ENCODE measurements at regions not wholly inside any gene's neighbourhood (a gene's known extent, or its start where the extent isn't known, plus 50 kb on each side); places are given as distances from the start of the nearest gene placed in this dataset.

GRCh38 chr7:69428089-69428488, 170.2 kb upstream of the AUTS2 start:
- Histone ChIP-seq H2BK12ac (ENCODE audit: low read length in 2 of 2) (no peak overlapping the region), H2BK15ac (ENCODE audit: low read depth, poor library complexity, severe bottlenecking) (no peak overlapping the region), H3K4me3 (ENCODE audit: insufficient read depth in 1 of 2, low read depth in 1 of 2, low read length in 2 of 2) (no peak overlapping the region), H4K8ac (ENCODE audit: low read length) (no peak overlapping the region), H3K27ac (ENCODE audit: low read length, poor library complexity, severe bottlenecking) (no peak overlapping the region), H3K9ac (ENCODE audit: low read length) (no peak overlapping the region), H3K36me3 (ENCODE audit: control insufficient read depth in 1 of 2, insufficient read depth in 2 of 2, low read depth in 1 of 2, low read length in 2 of 2) (no peaks in the 10 kb centered on the region), H2AK5ac (ENCODE audit: low read length, severe bottlenecking) (no peak overlapping the region), H2AFZ (ENCODE audit: low read depth, low read length) (no peak overlapping the region), H4K91ac (ENCODE audit: low read length) (no peak overlapping the region), H3K9me3 (ENCODE audit: control insufficient read depth, low read length) (no peaks in the 10 kb centered on the region), H3K14ac (ENCODE audit: low read length in 2 of 2) (no peak overlapping the region), H3K18ac (ENCODE audit: low read depth in 1 of 2, low read length in 2 of 2) (no peak overlapping the region), H3K23ac (ENCODE audit: low read length in 2 of 2) (no peak overlapping the region), H3K4ac (ENCODE audit: low read depth in 1 of 2, low read length in 2 of 2) (no peak overlapping the region), H3K4me2 (ENCODE audit: low read length, poor library complexity, severe bottlenecking) (no peak overlapping the region), H2BK5ac (ENCODE audit: low read depth, low read length, poor library complexity, severe bottlenecking) (no peak overlapping the region), H3K79me1 (replicated peaks; ENCODE audit: low read length, poor library complexity, severe bottlenecking) (no peaks in the 10 kb centered on the region), H2BK120ac (ENCODE audit: low read depth, low read length) (no peak overlapping the region), H3K27me3 (ENCODE audit: control insufficient read depth in 1 of 2, insufficient read depth in 1 of 2, low read length in 2 of 2) (peaks cover 0 to 28% of the 10 kb centered on the region in 2 experiments), H3K4me1 (ENCODE audit: control insufficient read depth, insufficient read depth, low read depth, low read length) (no peaks in the 10 kb centered on the region)
- WGBS = 80% methylated on average over 1 of the region's 4 CpGs
- DNase-seq = no peak

DNA sequence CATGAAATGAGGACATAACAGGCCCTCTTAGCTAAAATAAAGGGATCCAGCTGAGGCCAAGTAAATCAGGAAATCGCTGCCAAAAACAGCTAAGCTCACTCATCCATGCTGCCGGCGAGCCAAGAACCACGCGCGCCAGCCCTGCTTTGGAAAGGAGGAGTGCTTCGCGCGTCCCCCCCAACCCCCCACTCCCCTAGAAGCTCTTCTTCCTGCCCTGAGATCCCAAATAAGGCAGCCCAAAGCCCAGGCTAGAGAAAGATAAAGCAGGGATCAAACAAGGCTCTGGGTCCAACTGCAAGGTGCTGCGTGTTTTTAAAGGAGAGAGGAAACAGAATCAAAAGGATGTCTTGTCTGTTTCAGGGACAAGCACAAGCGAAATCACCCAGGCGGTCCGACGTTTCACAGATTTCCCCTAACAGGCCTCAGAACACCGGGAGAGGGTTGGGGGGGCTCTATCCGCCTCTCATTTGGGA, 168.3 kb upstream of the AUTS2 start:
- H3K27me3 ChIP-seq (ENCODE audit: control insufficient read depth in 1 of 2, insufficient read depth in 1 of 2, low read length in 2 of 2) = peaks cover 0 to 23% of the 10 kb centered on the region in 2 experiments
- H3K9ac ChIP-seq (ENCODE audit: low read length) = peak overlapping the region; percentile 85
- no peaks in the 10 kb centered on the region for H3K4me1 ChIP-seq (ENCODE audit: control insufficient read depth, insufficient read depth, low read depth, low read length)
- H2BK15ac ChIP-seq (ENCODE audit: low read depth, poor library complexity, severe bottlenecking) = no peak overlapping the region
- H3K27ac ChIP-seq (ENCODE audit: low read length, poor library complexity, severe bottlenecking) = no peak overlapping the region
- H3K9me3 ChIP-seq (ENCODE audit: control insufficient read depth, low read length) = no peaks in the 10 kb centered on the region
- H3K4me3 ChIP-seq (ENCODE audit: insufficient read depth in 1 of 2, low read depth in 1 of 2, low read length in 2 of 2) = peak overlapping the region in 1 of 2 experiments; percentile 51
- H3K36me3 ChIP-seq (ENCODE audit: control insufficient read depth in 1 of 2, insufficient read depth in 2 of 2, low read depth in 1 of 2, low read length in 2 of 2) = no peaks in the 10 kb centered on the region
- H2AK5ac ChIP-seq (ENCODE audit: low read length, severe bottlenecking) = no peak overlapping the region
- H2BK12ac ChIP-seq (ENCODE audit: low read length in 2 of 2) = no peak overlapping the region
- no peak for DNase-seq
- H2BK5ac ChIP-seq (ENCODE audit: low read depth, low read length, poor library complexity, severe bottlenecking) = no peak overlapping the region
- H4K8ac ChIP-seq (ENCODE audit: low read length) = no peak overlapping the region
- no peak overlapping the region for H3K4ac ChIP-seq (ENCODE audit: low read depth in 1 of 2, low read length in 2 of 2)
- H4K91ac ChIP-seq (ENCODE audit: low read length) = no peak overlapping the region
- H2BK120ac ChIP-seq (ENCODE audit: low read depth, low read length) = no peak overlapping the region
- no peak overlapping the region for H3K18ac ChIP-seq (ENCODE audit: low read depth in 1 of 2, low read length in 2 of 2)
- no peak overlapping the region for H2AFZ ChIP-seq (ENCODE audit: low read depth, low read length)
- H3K4me2 ChIP-seq (ENCODE audit: low read length, poor library complexity, severe bottlenecking) = no peak overlapping the region
- no peaks in the 10 kb centered on the region for H3K79me1 ChIP-seq (replicated peaks; ENCODE audit: low read length, poor library complexity, severe bottlenecking)
- no peak overlapping the region for H3K14ac ChIP-seq (ENCODE audit: low read length in 2 of 2)
- H3K23ac ChIP-seq (ENCODE audit: low read length in 2 of 2) = no peak overlapping the region
- WGBS = 51% methylated on average over 14 of the region's 16 CpGs

GRCh38 chr7:69430384-69431021, 167.8 kb upstream of the AUTS2 start:
- Histone ChIP-seq H2BK5ac (ENCODE audit: low read depth, low read length, poor library complexity, severe bottlenecking) (no peak overlapping the region), H3K4me2 (ENCODE audit: low read length, poor library complexity, severe bottlenecking) (no peak overlapping the region), H2AFZ (ENCODE audit: low read depth, low read length) (no peak overlapping the region), H3K4ac (ENCODE audit: low read depth in 1 of 2, low read length in 2 of 2) (no peak overlapping the region), H4K8ac (ENCODE audit: low read length) (no peak overlapping the region), H2BK120ac (ENCODE audit: low read depth, low read length) (no peak overlapping the region), H2BK15ac (ENCODE audit: low read depth, poor library complexity, severe bottlenecking) (no peak overlapping the region), H3K14ac (ENCODE audit: low read length in 2 of 2) (no peak overlapping the region), H3K4me1 (ENCODE audit: control insufficient read depth, insufficient read depth, low read depth, low read length) (no peaks in the 10 kb centered on the region), H2BK12ac (ENCODE audit: low read length in 2 of 2) (no peak overlapping the region), H3K36me3 (ENCODE audit: control insufficient read depth in 1 of 2, insufficient read depth in 2 of 2, low read depth in 1 of 2, low read length in 2 of 2) (no peaks in the 10 kb centered on the region), H3K27me3 (ENCODE audit: control insufficient read depth in 1 of 2, insufficient read depth in 1 of 2, low read length in 2 of 2) (peaks cover 0 to 23% of the 10 kb centered on the region in 2 experiments), H3K18ac (ENCODE audit: low read depth in 1 of 2, low read length in 2 of 2) (no peak overlapping the region), H3K9me3 (ENCODE audit: control insufficient read depth, low read length) (no peaks in the 10 kb centered on the region), H3K4me3 (ENCODE audit: insufficient read depth in 1 of 2, low read depth in 1 of 2, low read length in 2 of 2) (peak overlapping the region in 1 of 2 experiments; percentile 51), H4K91ac (ENCODE audit: low read length) (no peak overlapping the region), H3K79me1 (replicated peaks; ENCODE audit: low read length, poor library complexity, severe bottlenecking) (no peaks in the 10 kb centered on the region), H2AK5ac (ENCODE audit: low read length, severe bottlenecking) (no peak overlapping the region), H3K9ac (ENCODE audit: low read length) (peak overlapping the region; percentile 85), H3K23ac (ENCODE audit: low read length in 2 of 2) (no peak overlapping the region), H3K27ac (ENCODE audit: low read length, poor library complexity, severe bottlenecking) (no peak overlapping the region)
- 66% methylated on average over 10 of the region's 16 CpGs for WGBS
- no peak for DNase-seq

- H3K23ac ChIP-seq (ENCODE audit: low read length in 2 of 2) = no peak overlapping the region
- no peak overlapping the region for H2BK120ac ChIP-seq (ENCODE audit: low read depth, low read length)
- H3K4me2 ChIP-seq (ENCODE audit: low read length, poor library complexity, severe bottlenecking) = no peak overlapping the region
- H3K4me1 ChIP-seq (ENCODE audit: control insufficient read depth, insufficient read depth, low read depth, low read length) = no peaks in the 10 kb centered on the region
- no peaks in the 10 kb centered on the region for H3K9me3 ChIP-seq (ENCODE audit: control insufficient read depth, low read length)
- H3K4ac ChIP-seq (ENCODE audit: low read depth in 1 of 2, low read length in 2 of 2) = no peak overlapping the region
- H3K4me3 ChIP-seq (ENCODE audit: insufficient read depth in 1 of 2, low read depth in 1 of 2, low read length in 2 of 2) = no peak overlapping the region
- no peak overlapping the region for H2BK5ac ChIP-seq (ENCODE audit: low read depth, low read length, poor library complexity, severe bottlenecking)
- peaks cover 0 to 29% of the 10 kb centered on the region in 2 experiments for H3K27me3 ChIP-seq (ENCODE audit: control insufficient read depth in 1 of 2, insufficient read depth in 1 of 2, low read length in 2 of 2)
- no peak overlapping the region for H4K8ac ChIP-seq (ENCODE audit: low read length)
- no peak overlapping the region for H3K18ac ChIP-seq (ENCODE audit: low read depth in 1 of 2, low read length in 2 of 2)
- WGBS = 87% methylated on average over 2 of the region's 4 CpGs
- H3K27ac ChIP-seq (ENCODE audit: low read length, poor library complexity, severe bottlenecking) = no peak overlapping the region
- H4K91ac ChIP-seq (ENCODE audit: low read length) = no peak overlapping the region
- H3K14ac ChIP-seq (ENCODE audit: low read length in 2 of 2) = no peak overlapping the region
- H2AK5ac ChIP-seq (ENCODE audit: low read length, severe bottlenecking) = no peak overlapping the region
- H3K79me1 ChIP-seq (replicated peaks; ENCODE audit: low read length, poor library complexity, severe bottlenecking) = no peaks in the 10 kb centered on the region
- no peak for DNase-seq
- no peak overlapping the region for H3K9ac ChIP-seq (ENCODE audit: low read length)
- no peaks in the 10 kb centered on the region for H3K36me3 ChIP-seq (ENCODE audit: control insufficient read depth in 1 of 2, insufficient read depth in 2 of 2, low read depth in 1 of 2, low read length in 2 of 2)
- H2BK12ac ChIP-seq (ENCODE audit: low read length in 2 of 2) = no peak overlapping the region
- no peak overlapping the region for H2BK15ac ChIP-seq (ENCODE audit: low read depth, poor library complexity, severe bottlenecking)
- H2AFZ ChIP-seq (ENCODE audit: low read depth, low read length) = no peak overlapping the region
These were observed 166.6 kb upstream of the AUTS2 start for GRCh38 chr7:69431626-69432025.
